Transverse colon (tissue), 4 donors: ENCODE measurements at regions not wholly inside any gene's neighbourhood (a gene's known extent, or its start where the extent isn't known, plus 50 kb on each side); places are given as distances from the start of the nearest gene placed in this dataset.

Experiments used
- CTCF ChIP-seq, 5 experiments: fragments of 200-600 bp in 3 of 5; fragments of 450-650 bp in 2 of 5; sonication (generic) in 3 of 5; IDR thresholded peaks; 1 replicate in 2 of 5; 2 replicates in 3 of 5; pipeline ENCODE4 v1.5.1; 2016 to 2017; ENCODE audit warnings: antibody characterized with exemption in 5 of 5, inconsistent platforms in 3 of 5, mild to moderate bottlenecking in 2 of 5, moderate library complexity in 1 of 5
- POLR2A ChIP-seq: fragments of 450-650 bp; IDR thresholded peaks from one replicate; pipeline ENCODE4 v1.6.1; 2016; ENCODE audit warnings: antibody characterized with exemption, mild to moderate bottlenecking, moderate library complexity
- POLR2AphosphoS5 ChIP-seq, 3 donors: sonication (generic); formaldehyde crosslinking; IDR thresholded peaks; one replicate each; pipeline ENCODE4 v1.6.1; 2016; ENCODE audit warnings: antibody characterized with exemption in 3 of 3

GRCh38 chr13:22018076-22018835 is 347.4 kb downstream of the FGF9 start:
- TF ChIP-seq CTCF (IDR thresholded peaks at IDR 0.05) (no peak), POLR2A (no peak), POLR2AphosphoS5 (IDR thresholded peaks at IDR 0.05) (no peak)
